Epidermal melanocyte (primary cell): ENCODE measurements at regions not wholly inside any gene's neighbourhood (a gene's known extent, or its start where the extent isn't known, plus 50 kb on each side); places are given as distances from the start of the nearest gene placed in this dataset.
"Not testable (repeated sequence)": the region's sequence is repeated elsewhere in the genome, so short reads cannot be mapped to it uniquely, and the experiment has no call there.

Source experiments
- DNase-seq: peaks from one replicate; pipeline ENCODE4 v3.0.0; 2011; ENCODE audit warnings: low spot score; ENCODE audit not compliant: insufficient read length

GRCh38 chr4:134888156-134888555, 686.6 kb upstream of the PABPC4L start:
- DNase-seq = no peak

- DNase-seq = no peak
Observed at GRCh38 chr4:134885436-134885835, 683.8 kb upstream of the PABPC4L start.

- DNase-seq = no peak
Observed at GRCh38 chr4:134883831-134884449, 682.4 kb upstream of the PABPC4L start.

- DNase-seq = no peak
Observed at GRCh38 chr4:134879019-134879418, 677.4 kb upstream of the PABPC4L start.

- DNase-seq = no peak
Observed at GRCh38 chr4:134867027-134867426, 665.4 kb upstream of the PABPC4L start.

- no peak for DNase-seq
Observed at GRCh38 chr4:134865675-134866074, 664.1 kb upstream of the PABPC4L start.

GRCh38 chr4:134862116-134862515, 660.5 kb upstream of the PABPC4L start:
- no peak for DNase-seq

GRCh38 chr4:134848681-134849080, 647.1 kb upstream of the PABPC4L start:
- no peak for DNase-seq

- not testable (repeated sequence) for DNase-seq
Observed at GRCh38 chr4:134830741-134831140, 629.2 kb upstream of the PABPC4L start.

GRCh38 chr4:134812611-134813010, 611.0 kb upstream of the PABPC4L start:
- DNase-seq = no peak

- no peak for DNase-seq
Observed at GRCh38 chr4:134807231-134807745, 605.7 kb upstream of the PABPC4L start.

- DNase-seq = no peak
Observed at GRCh38 chr4:134798573-134798972, 597.0 kb upstream of the PABPC4L start.

GRCh38 chr4:134787315-134787714, 585.7 kb upstream of the PABPC4L start:
- DNase-seq = no peak

- DNase-seq = no peak
Observed at GRCh38 chr4:134780244-134780643, 578.7 kb upstream of the PABPC4L start.

GRCh38 chr4:134777606-134778005, 576.0 kb upstream of the PABPC4L start:
- DNase-seq = no peak

- DNase-seq = no peak
Observed at GRCh38 chr4:134773497-134774000, 572.0 kb upstream of the PABPC4L start.

GRCh38 chr4:134762053-134762452, 560.5 kb upstream of the PABPC4L start:
- no peak for DNase-seq

GRCh38 chr4:134756421-134756820, 554.8 kb upstream of the PABPC4L start:
- no peak for DNase-seq

- no peak for DNase-seq
Observed at GRCh38 chr4:134754301-134755019, 552.9 kb upstream of the PABPC4L start.

GRCh38 chr4:134753390-134753789, 551.8 kb upstream of the PABPC4L start:
- DNase-seq = no peak

- no peak for DNase-seq
Observed at GRCh38 chr4:134747108-134747805, 545.7 kb upstream of the PABPC4L start.

- no peak for DNase-seq
Observed at GRCh38 chr4:134740290-134740689, 538.7 kb upstream of the PABPC4L start.
